ENCODE measurements at regions not wholly inside any gene's neighbourhood (a gene's known extent, or its start where the extent isn't known, plus 50 kb on each side); places are given as distances from the start of the nearest gene placed in this dataset.

DNA sequence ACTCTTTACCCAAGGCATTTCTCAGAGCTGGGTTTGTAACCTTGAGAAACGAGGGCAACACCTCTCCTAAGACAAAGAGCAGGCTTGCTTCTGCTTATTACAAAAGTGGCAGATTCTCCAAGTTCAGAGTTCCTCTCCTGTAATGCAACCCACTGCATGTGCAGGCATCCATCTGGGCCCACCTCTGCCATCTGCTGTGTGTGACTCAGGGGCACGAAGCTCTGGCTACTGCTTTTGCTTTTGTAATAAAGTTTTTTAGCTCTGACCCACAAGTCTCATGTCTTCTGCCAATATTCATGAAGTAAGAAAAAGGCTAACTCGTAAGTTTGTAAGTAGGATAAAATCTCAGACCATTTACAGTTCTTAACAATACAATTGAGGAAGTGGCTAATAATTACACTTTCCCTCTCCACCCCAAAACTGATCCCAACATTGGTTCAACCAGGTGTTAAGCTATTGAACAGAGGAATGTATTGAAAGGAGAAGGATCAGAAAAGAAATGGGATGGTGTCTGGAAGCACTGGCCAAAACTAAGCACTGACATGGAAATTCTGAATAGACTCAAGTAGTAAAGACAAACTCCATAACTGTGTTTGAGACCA, 51.7 kb upstream of the SMLR1 start:
- Histone ChIP-seq H3K4me3 (ENCODE audit: low read depth, low read length) (no peak overlapping the region), H2AFZ (ENCODE audit: low read length, unreplicated experiment) (no peak overlapping the region), H3K79me2 (ENCODE audit: control insufficient read depth, insufficient read depth, low read length, unreplicated experiment) (no peaks in the 10 kb centered on the region), H3K36me3 (ENCODE audit: insufficient read depth, low read length) (no peaks in the 10 kb centered on the region), H3K4me1 (ENCODE audit: control insufficient read depth, insufficient read depth, low read length, unreplicated experiment) (peaks cover 15% of the 10 kb centered on the region), H3K27ac (ENCODE audit: low read depth, low read length) (no peak overlapping the region), H3K27me3 (ENCODE audit: insufficient read depth, low read length) (no peaks in the 10 kb centered on the region)

DNA sequence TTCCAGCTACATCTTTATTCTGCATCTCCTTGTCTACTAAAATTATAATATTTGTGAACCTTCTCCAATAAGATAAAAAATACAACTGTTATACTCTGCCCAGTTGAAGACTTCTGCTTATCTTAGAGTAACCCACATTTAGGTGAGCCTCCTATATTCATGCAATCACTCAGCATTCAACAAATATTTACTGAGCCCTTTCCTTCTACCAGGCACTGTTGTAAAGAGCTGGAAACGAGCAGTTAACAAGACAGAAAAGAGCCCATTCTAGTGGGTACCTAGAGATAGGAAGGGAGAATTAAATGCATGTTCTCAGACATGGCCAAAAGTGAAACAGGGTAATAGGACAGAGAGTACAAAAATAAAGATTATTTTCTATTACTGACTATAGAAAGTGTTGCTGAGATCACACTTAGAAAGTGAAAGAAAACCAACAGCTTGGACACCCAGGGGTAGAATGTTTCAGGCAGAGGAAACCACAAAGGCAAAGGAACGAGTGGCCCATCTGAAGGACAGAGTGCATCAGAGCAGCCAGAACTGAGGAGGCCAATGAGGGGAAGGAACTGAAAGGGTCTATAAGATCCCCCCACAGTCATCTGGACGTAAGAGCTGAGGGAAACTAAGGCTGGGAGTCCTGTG, 50.8 kb upstream of the SMLR1 start:
- H3K27me3 ChIP-seq (ENCODE audit: insufficient read depth, low read length) = no peaks in the 10 kb centered on the region
- peaks cover 15% of the 10 kb centered on the region for H3K4me1 ChIP-seq (ENCODE audit: control insufficient read depth, insufficient read depth, low read length, unreplicated experiment)
- H2AFZ ChIP-seq (ENCODE audit: low read length, unreplicated experiment) = no peak overlapping the region
- no peak overlapping the region for H3K27ac ChIP-seq (ENCODE audit: low read depth, low read length)
- H3K36me3 ChIP-seq (ENCODE audit: insufficient read depth, low read length) = no peaks in the 10 kb centered on the region
- no peak overlapping the region for H3K4me3 ChIP-seq (ENCODE audit: low read depth, low read length)
- H3K79me2 ChIP-seq (ENCODE audit: control insufficient read depth, insufficient read depth, low read length, unreplicated experiment) = no peaks in the 10 kb centered on the region

Data from ACC112 (cell line).